Neural cell (in vitro differentiated cells): ENCODE measurements at regions not wholly inside any gene's neighbourhood (a gene's known extent, or its start where the extent isn't known, plus 50 kb on each side); places are given as distances from the start of the nearest gene placed in this dataset.

Source experiments
- H2AFZ ChIP-seq: fragments of 200-600, 300-800 bp; sonication (generic), shearing (Covaris generic); 2 replicates; pipeline ENCODE4 v1.6.0; 2014; ENCODE audit warnings: low read depth, mild to moderate bottlenecking, antibody characterized with exemption, low read length, moderate library complexity
- H3F3A ChIP-seq: fragments of 200-600 bp; shearing (Covaris generic); 2 replicates; pipeline ENCODE4 v1.6.1; 2016; ENCODE audit warnings: mild to moderate bottlenecking, moderate library complexity, mixed read lengths, antibody characterized with exemption, low read length; ENCODE audit not compliant: insufficient read depth, poor library complexity, severe bottlenecking
- H3K27ac ChIP-seq: fragments of 200-600, 300-800 bp; sonication (generic), shearing (Covaris generic); 2 replicates; pipeline ENCODE4 v1.5.1; 2014; ENCODE audit warnings: mild to moderate bottlenecking, low read length, moderate library complexity
- H3K27me3 ChIP-seq: fragments of 300-800, 200-600 bp; sonication (generic), shearing (Covaris generic); 2 replicates; pipeline ENCODE4 v1.6.0; 2014; ENCODE audit warnings: mild to moderate bottlenecking, low read depth, low read length, moderate library complexity; ENCODE audit not compliant: insufficient read depth
- H3K36me3 ChIP-seq: fragments of 300-800, 200-600 bp; sonication (generic), shearing (Covaris generic); 2 replicates; pipeline ENCODE4 v1.5.1; 2014; ENCODE audit warnings: mild to moderate bottlenecking, antibody characterized with exemption, low read length, moderate library complexity; ENCODE audit not compliant: insufficient read depth
- H3K4me2 ChIP-seq: fragments of 300-800, 200-600 bp; sonication (generic), shearing (Covaris generic); 2 replicates; pipeline ENCODE4 v1.6.0; 2014; ENCODE audit warnings: mild to moderate bottlenecking, low read length
- H3K4me3 ChIP-seq: fragments of 300-800, 200-600 bp; sonication (generic), shearing (Covaris generic); 2 replicates; pipeline ENCODE4 v1.5.1; 2014; ENCODE audit warnings: mild to moderate bottlenecking, low read length, moderate library complexity
- H3K79me2 ChIP-seq: fragments of 200-600 bp; shearing (Covaris generic); replicated peaks from 2 replicates; pipeline ENCODE4 v1.6.0; 2014; ENCODE audit warnings: mild to moderate bottlenecking, low read length, moderate library complexity; ENCODE audit not compliant: insufficient read depth
- H3K9ac ChIP-seq: fragments of 300-800, 200-600 bp; sonication (generic), shearing (Covaris generic); 2 replicates; pipeline ENCODE4 v1.6.1; 2016; ENCODE audit warnings: mild to moderate bottlenecking, low read length, mixed read lengths
- H3K9me2 ChIP-seq: fragments of 200-600 bp; shearing (Covaris generic); 2 replicates; pipeline ENCODE4 v1.6.1; 2016; ENCODE audit warnings: mild to moderate bottlenecking, low read length, mixed read lengths; ENCODE audit not compliant: insufficient read depth
- H3K9me3 ChIP-seq: fragments of 200-600, 300-800 bp; sonication (generic), shearing (Covaris generic); 2 replicates; pipeline ENCODE4 v1.6.1; 2016; ENCODE audit warnings: mild to moderate bottlenecking, mixed run types, low read length, moderate library complexity, mixed read lengths
- H4K20me1 ChIP-seq: fragments of 200-600 bp; shearing (Covaris generic); 2 replicates; pipeline ENCODE4 v1.6.1; 2016; ENCODE audit warnings: mild to moderate bottlenecking, mixed run types; ENCODE audit not compliant: insufficient read depth
- EP300 ChIP-seq: fragments of 450-650 bp; conservative IDR thresholded peaks from 2 replicates; pipeline ENCODE4 v1.6.1; 2014; ENCODE audit warnings: antibody characterized with exemption, mild to moderate bottlenecking, moderate library complexity; ENCODE audit not compliant: poor library complexity, severe bottlenecking
- EZH2 ChIP-seq: fragments of 200-600, 300-800 bp; shearing (Covaris generic), sonication (generic); IDR thresholded peaks from 2 replicates; pipeline ENCODE4 v1.6.1; 2014; ENCODE audit warnings: antibody characterized with exemption, low read length, borderline replicate concordance, mild to moderate bottlenecking; ENCODE audit not compliant: insufficient read depth, poor library complexity, severe bottlenecking
- MXI1 ChIP-seq: fragments of 450-650 bp; conservative IDR thresholded peaks from 2 replicates; pipeline ENCODE4 v1.6.1; 2014; ENCODE audit warnings: antibody characterized with exemption, mild to moderate bottlenecking; ENCODE audit not compliant: poor library complexity, severe bottlenecking
- POLR2AphosphoS5 ChIP-seq: IDR thresholded peaks from 2 replicates; pipeline ENCODE4 v1.6.1; 2012
- RAD21 ChIP-seq: fragments of 450-650 bp; conservative IDR thresholded peaks from 2 replicates; pipeline ENCODE4 v1.6.1; 2014; ENCODE audit warnings: antibody characterized with exemption, mild to moderate bottlenecking, moderate library complexity
- SMC3 ChIP-seq: fragments of 450-650 bp; conservative IDR thresholded peaks from 2 replicates; pipeline ENCODE4 v1.6.1; 2014; ENCODE audit warnings: antibody characterized with exemption, mild to moderate bottlenecking, moderate library complexity; ENCODE audit not compliant: poor library complexity
- TAF1 ChIP-seq: IDR thresholded peaks from 2 replicates; pipeline ENCODE4 v1.6.1; 2012; ENCODE audit warnings: low read depth
- TF ChIP-seq, protein P1 (sequence below): IDR thresholded peaks from 2 replicates; pipeline ENCODE4 v1.6.1; 2012; ENCODE audit warnings: borderline replicate concordance
- TF ChIP-seq, protein P2 (sequence below): fragments of 450-650 bp; IDR thresholded peaks from 2 replicates; pipeline ENCODE4 v1.5.1; 2014; ENCODE audit warnings: antibody characterized with exemption, mild to moderate bottlenecking, moderate library complexity; ENCODE audit not compliant: poor library complexity, severe bottlenecking

DNA sequence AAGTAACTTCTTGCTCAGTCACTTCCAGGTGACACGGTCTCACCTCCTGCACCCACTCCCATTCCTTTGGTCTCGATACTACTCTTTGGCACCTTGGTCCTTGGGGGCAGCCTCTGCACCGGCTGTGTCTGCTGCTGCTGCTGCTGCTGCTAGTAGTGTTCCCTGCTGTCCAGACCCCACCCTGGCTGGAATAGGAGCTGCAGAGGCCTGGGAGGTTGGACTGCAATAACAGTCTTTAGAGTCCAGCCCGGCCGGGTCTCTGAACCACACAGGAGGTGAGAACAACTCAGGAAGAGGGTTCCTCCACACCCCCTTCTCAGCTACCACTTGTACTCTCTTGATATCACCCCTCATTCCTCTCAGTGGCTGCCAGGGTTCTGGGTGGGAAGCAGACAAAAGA lies 231.1 kb upstream of the NLRP1 start:
- Histone ChIP-seq H2AFZ (no peak overlapping the region), H3K4me2 (no peak overlapping the region), H3K9me2 (no peaks in the 10 kb centered on the region), H3K27ac (no peak overlapping the region), H3K9me3 (no peaks in the 10 kb centered on the region), H3K27me3 (no peaks in the 10 kb centered on the region), H3K36me3 (no peaks in the 10 kb centered on the region), H3K4me3 (no peak overlapping the region), H3K9ac (no peak overlapping the region), H3F3A (no peaks in the 10 kb centered on the region), H3K79me2 (no peaks in the 10 kb centered on the region), H4K20me1 (no peaks in the 10 kb centered on the region)
- TF ChIP-seq RAD21 (no peak), SMC3 (no peak), POLR2AphosphoS5 (no peak), MXI1 (no peak), EZH2 (no peak), TAF1 (no peak), EP300 (no peak)
- TF ChIP-seq, protein P1, sequence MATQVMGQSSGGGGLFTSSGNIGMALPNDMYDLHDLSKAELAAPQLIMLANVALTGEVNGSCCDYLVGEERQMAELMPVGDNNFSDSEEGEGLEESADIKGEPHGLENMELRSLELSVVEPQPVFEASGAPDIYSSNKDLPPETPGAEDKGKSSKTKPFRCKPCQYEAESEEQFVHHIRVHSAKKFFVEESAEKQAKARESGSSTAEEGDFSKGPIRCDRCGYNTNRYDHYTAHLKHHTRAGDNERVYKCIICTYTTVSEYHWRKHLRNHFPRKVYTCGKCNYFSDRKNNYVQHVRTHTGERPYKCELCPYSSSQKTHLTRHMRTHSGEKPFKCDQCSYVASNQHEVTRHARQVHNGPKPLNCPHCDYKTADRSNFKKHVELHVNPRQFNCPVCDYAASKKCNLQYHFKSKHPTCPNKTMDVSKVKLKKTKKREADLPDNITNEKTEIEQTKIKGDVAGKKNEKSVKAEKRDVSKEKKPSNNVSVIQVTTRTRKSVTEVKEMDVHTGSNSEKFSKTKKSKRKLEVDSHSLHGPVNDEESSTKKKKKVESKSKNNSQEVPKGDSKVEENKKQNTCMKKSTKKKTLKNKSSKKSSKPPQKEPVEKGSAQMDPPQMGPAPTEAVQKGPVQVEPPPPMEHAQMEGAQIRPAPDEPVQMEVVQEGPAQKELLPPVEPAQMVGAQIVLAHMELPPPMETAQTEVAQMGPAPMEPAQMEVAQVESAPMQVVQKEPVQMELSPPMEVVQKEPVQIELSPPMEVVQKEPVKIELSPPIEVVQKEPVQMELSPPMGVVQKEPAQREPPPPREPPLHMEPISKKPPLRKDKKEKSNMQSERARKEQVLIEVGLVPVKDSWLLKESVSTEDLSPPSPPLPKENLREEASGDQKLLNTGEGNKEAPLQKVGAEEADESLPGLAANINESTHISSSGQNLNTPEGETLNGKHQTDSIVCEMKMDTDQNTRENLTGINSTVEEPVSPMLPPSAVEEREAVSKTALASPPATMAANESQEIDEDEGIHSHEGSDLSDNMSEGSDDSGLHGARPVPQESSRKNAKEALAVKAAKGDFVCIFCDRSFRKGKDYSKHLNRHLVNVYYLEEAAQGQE = no peak
- TF ChIP-seq, protein P2, sequence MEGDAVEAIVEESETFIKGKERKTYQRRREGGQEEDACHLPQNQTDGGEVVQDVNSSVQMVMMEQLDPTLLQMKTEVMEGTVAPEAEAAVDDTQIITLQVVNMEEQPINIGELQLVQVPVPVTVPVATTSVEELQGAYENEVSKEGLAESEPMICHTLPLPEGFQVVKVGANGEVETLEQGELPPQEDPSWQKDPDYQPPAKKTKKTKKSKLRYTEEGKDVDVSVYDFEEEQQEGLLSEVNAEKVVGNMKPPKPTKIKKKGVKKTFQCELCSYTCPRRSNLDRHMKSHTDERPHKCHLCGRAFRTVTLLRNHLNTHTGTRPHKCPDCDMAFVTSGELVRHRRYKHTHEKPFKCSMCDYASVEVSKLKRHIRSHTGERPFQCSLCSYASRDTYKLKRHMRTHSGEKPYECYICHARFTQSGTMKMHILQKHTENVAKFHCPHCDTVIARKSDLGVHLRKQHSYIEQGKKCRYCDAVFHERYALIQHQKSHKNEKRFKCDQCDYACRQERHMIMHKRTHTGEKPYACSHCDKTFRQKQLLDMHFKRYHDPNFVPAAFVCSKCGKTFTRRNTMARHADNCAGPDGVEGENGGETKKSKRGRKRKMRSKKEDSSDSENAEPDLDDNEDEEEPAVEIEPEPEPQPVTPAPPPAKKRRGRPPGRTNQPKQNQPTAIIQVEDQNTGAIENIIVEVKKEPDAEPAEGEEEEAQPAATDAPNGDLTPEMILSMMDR = no peak

DNA sequence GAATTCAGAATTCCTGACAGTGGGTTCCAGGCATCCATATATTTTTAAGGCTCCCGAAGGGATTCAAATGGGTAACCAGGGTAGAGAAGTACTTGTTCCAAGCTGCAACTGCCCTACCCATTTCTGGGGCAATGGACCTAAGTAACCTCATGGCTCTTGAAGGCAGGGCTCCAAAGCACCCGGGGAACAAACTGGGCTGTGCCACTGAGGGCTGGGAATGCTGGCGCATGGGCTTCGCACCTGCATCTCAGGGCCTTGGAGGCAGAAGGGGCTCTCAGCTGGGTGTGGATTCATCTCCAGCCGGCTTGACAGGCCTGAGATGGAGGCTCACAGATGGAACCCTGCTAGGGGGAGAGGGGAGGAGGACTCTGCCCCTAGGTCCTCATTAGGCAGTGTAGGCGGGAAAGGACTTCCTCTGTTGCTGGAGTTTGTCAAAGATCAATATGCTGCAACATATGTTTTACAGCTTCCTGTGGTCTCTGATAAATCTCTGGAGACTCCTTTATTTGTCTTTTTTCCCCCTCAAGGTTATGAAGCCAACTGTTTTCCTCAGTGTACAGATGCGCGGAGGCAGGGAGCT lies 232.3 kb upstream of the NLRP1 start:
- no peaks in the 10 kb centered on the region for H3F3A ChIP-seq
- no peaks in the 10 kb centered on the region for H4K20me1 ChIP-seq
- TF ChIP-seq MXI1 (no peak), RAD21 (no peak), POLR2AphosphoS5 (no peak), TAF1 (no peak), EP300 (no peak), EZH2 (no peak), SMC3 (no peak)
- TF ChIP-seq, protein P2 = no peak
- TF ChIP-seq, protein P1 = no peak
- H3K9ac ChIP-seq = no peak overlapping the region
- no peaks in the 10 kb centered on the region for H3K9me3 ChIP-seq
- no peak overlapping the region for H3K27ac ChIP-seq
- H3K27me3 ChIP-seq = no peaks in the 10 kb centered on the region
- no peaks in the 10 kb centered on the region for H3K79me2 ChIP-seq
- no peaks in the 10 kb centered on the region for H3K36me3 ChIP-seq
- H3K9me2 ChIP-seq = no peaks in the 10 kb centered on the region
- H2AFZ ChIP-seq = no peak overlapping the region
- no peak overlapping the region for H3K4me3 ChIP-seq
- H3K4me2 ChIP-seq = no peak overlapping the region
